GM12878 (cell line): ENCODE measurements at regions not wholly inside any gene's neighbourhood (a gene's known extent, or its start where the extent isn't known, plus 50 kb on each side); places are given as distances from the start of the nearest gene placed in this dataset.

Source experiments
- ATAC-seq: fragments of 200-7000 bp; cut with Tn5 transposase; 3 replicates; pipeline ENCODE4 v1.9.1; 2020; ENCODE audit warnings: mild to moderate bottlenecking, moderate library complexity
- BruUV-seq: library from RNA; stranded (reverse); fragments of 400-500 nt; replicated peaks from 2 replicates; lab custom pipeline; 2021; lab: Mats Ljungman, UMichigan
- CTCF ChIA-PET: fragments of 300-600 bp; sonication (Branson Sonifier 250); formaldehyde crosslinking; extraction: SDS; loops from one replicate; lab custom pipeline; 2021; ENCODE audit warnings: inconsistent platforms; lab: Yijun Ruan, JAX
- POLR2A ChIA-PET: fragments of 350-600 bp; formaldehyde crosslinking; extraction: SDS; loops from one replicate; lab custom pipeline; 2021; ENCODE audit warnings: inconsistent platforms; lab: Charles Lee
- RAD21 ChIA-PET: fragments of 300-600 bp; sonication (Branson Sonifier 250); formaldehyde crosslinking; loops from one replicate; lab custom pipeline; 2023; ENCODE audit warnings: antibody characterized with exemption; ENCODE audit not compliant: unreplicated experiment; lab: Charles Lee
- SMC1A ChIA-PET: fragments of 300-600 bp; sonication (Branson Sonifier 250); formaldehyde crosslinking; loops from one replicate; lab custom pipeline; 2023; ENCODE audit not compliant: unreplicated experiment, uncharacterized antibody; lab: Charles Lee
- DNase-seq: peaks from one replicate; pipeline ENCODE4 v3.0.0-alpha.2; 2011; ENCODE audit warnings: low read depth, low spot score
- FAIRE-seq: peaks from 3 replicates; lab custom pipeline; 2011; peaks lifted over from hg19 to GRCh38; lab: Jason Lieb, UNC
- H2AFZ ChIP-seq: 2 replicates; pipeline ENCODE4 v1.6.0; 2011; ENCODE audit warnings: low read depth, low read length, control low read depth; ENCODE audit not compliant: control insufficient read depth
- H3K27ac ChIP-seq: 2 replicates; pipeline ENCODE4 v1.5.1; 2011; ENCODE audit warnings: control low read depth; ENCODE audit not compliant: control insufficient read depth, insufficient read depth
- H3K27me3 ChIP-seq, 2 experiments: replicated peaks in 1 of 2; 2 replicates each; pipeline versions ENCODE4 v1.6.0 to v1.6.1; 2011; ENCODE audit warnings: low read length in 1 of 2; ENCODE audit not compliant: control insufficient read depth in 2 of 2, insufficient read depth in 2 of 2
- H3K36me3 ChIP-seq, 2 experiments: 2 replicates each; pipeline ENCODE4 v1.5.1; 2011; ENCODE audit warnings: low read length in 1 of 2; ENCODE audit not compliant: control insufficient read depth in 2 of 2, insufficient read depth in 2 of 2
- H3K4me1 ChIP-seq: 2 replicates; pipeline ENCODE4 v1.6.1; 2011; ENCODE audit warnings: mild to moderate bottlenecking, low read length, moderate library complexity, mixed read lengths; ENCODE audit not compliant: control insufficient read depth, insufficient read depth
- H3K4me2 ChIP-seq: 2 replicates; pipeline ENCODE4 v1.6.0; 2011; ENCODE audit warnings: control low read depth; ENCODE audit not compliant: control insufficient read depth, insufficient read depth
- H3K4me3 ChIP-seq: fragments of 200-600 bp; sonication (generic); 2 replicates; pipeline ENCODE4 v1.5.1; 2016
- H3K79me2 ChIP-seq: 2 replicates; pipeline ENCODE4 v1.6.0; 2011; ENCODE audit warnings: low read length; ENCODE audit not compliant: control insufficient read depth, insufficient read depth
- H3K9ac ChIP-seq: 2 replicates; pipeline ENCODE4 v1.8.0; 2011; ENCODE audit warnings: low read length, control low read depth, mixed read lengths; ENCODE audit not compliant: control insufficient read depth, insufficient read depth
- H3K9me3 ChIP-seq: replicated peaks from 3 replicates; pipeline ENCODE4 v1.5.1; 2011; ENCODE audit warnings: mild to moderate bottlenecking, low read length; ENCODE audit not compliant: control insufficient read depth, insufficient read depth
- H4K20me1 ChIP-seq: 2 replicates; pipeline ENCODE4 v1.6.0; 2011; ENCODE audit not compliant: control insufficient read depth, insufficient read depth
- ATF7 ChIP-seq: fragments of 450-650 bp; IDR thresholded peaks from 2 replicates; pipeline ENCODE4 v1.6.1; 2016; ENCODE audit warnings: low read depth, mild to moderate bottlenecking
- BHLHE40 ChIP-seq, 2 experiments: fragments of 450-650 bp in 1 of 2; IDR thresholded peaks; 2 replicates each; pipeline ENCODE4 v1.6.1; 2011 to 2017; ENCODE audit warnings: low read depth in 2 of 2, borderline replicate concordance in 1 of 2, improper control_type of control experiment in 1 of 2, low read length in 1 of 2, mild to moderate bottlenecking in 1 of 2
- CHD4 ChIP-seq: fragments of 200-600 bp; sonication (generic); IDR thresholded peaks from 2 replicates; pipeline ENCODE4 v1.6.1; 2016; ENCODE audit warnings: mild to moderate bottlenecking
- CREM ChIP-seq: IDR thresholded peaks from 2 replicates; pipeline ENCODE4 v1.6.1; 2014; ENCODE audit warnings: antibody characterized with exemption, low read depth
- EGR1 ChIP-seq, 2 experiments: IDR thresholded peaks; 1 replicate in 1 of 2; 2 replicates in 1 of 2; pipeline ENCODE4 v1.6.1; 2011 to 2012; ENCODE audit warnings: low read depth in 2 of 2, low read length in 2 of 2, borderline replicate concordance in 1 of 2, mild to moderate bottlenecking in 1 of 2, moderate library complexity in 1 of 2
- EZH2 ChIP-seq: IDR thresholded peaks from 2 replicates; pipeline ENCODE4 v1.6.1; 2012; ENCODE audit warnings: low read depth, mild to moderate bottlenecking, control low read depth, inconsistent platforms, low read length, borderline replicate concordance; ENCODE audit not compliant: control insufficient read depth
- HDAC6 ChIP-seq: fragments of 200-600 bp; sonication (generic); IDR thresholded peaks from one replicate; pipeline ENCODE4 v1.8.0; 2017; ENCODE audit warnings: antibody characterized with exemption; ENCODE audit not compliant: unreplicated experiment
- KAT2A ChIP-seq: conservative IDR thresholded peaks from 2 replicates; pipeline ENCODE4 v1.6.1; 2011; ENCODE audit warnings: low read depth, low read length; ENCODE audit not compliant: control insufficient read depth
- MTA2 ChIP-seq: fragments of 450-650 bp; IDR thresholded peaks from 2 replicates; pipeline ENCODE4 v1.6.1; 2016; ENCODE audit warnings: low read depth, mild to moderate bottlenecking, moderate library complexity
- MXI1 ChIP-seq: fragments of 150-350 bp; IDR thresholded peaks from 2 replicates; pipeline ENCODE4 v1.6.1; 2011; ENCODE audit warnings: low read depth, mild to moderate bottlenecking, inconsistent platforms, low read length, improper control_type of control experiment
- NFXL1 ChIP-seq: fragments of 450-650 bp; IDR thresholded peaks from 2 replicates; pipeline ENCODE4 v1.6.1; 2017; ENCODE audit warnings: antibody characterized with exemption, mild to moderate bottlenecking, borderline replicate concordance
- NR2C1 ChIP-seq: fragments of 450-650 bp; IDR thresholded peaks from 2 replicates; pipeline ENCODE4 v1.6.1; 2017; ENCODE audit warnings: antibody characterized with exemption, mild to moderate bottlenecking, moderate library complexity
- PML ChIP-seq: IDR thresholded peaks from 2 replicates; pipeline ENCODE4 v1.6.1; 2012; ENCODE audit warnings: low read length, inconsistent platforms
- POLR2AphosphoS5 ChIP-seq: IDR thresholded peaks from 2 replicates; pipeline ENCODE4 v1.6.1; 2011; ENCODE audit warnings: mild to moderate bottlenecking, low read length, inconsistent platforms
- RUNX3 ChIP-seq: IDR thresholded peaks from 2 replicates; pipeline ENCODE4 v1.6.1; 2012; ENCODE audit warnings: low read length, inconsistent platforms
- SREBF1 ChIP-seq: IDR thresholded peaks from 2 replicates; pipeline ENCODE4 v1.6.1; 2012; ENCODE audit warnings: mild to moderate bottlenecking, low read length
- WRNIP1 ChIP-seq: IDR thresholded peaks from 2 replicates; pipeline ENCODE4 v1.6.1; 2011; ENCODE audit warnings: low read depth, low read length, improper control_type of control experiment, borderline replicate concordance
- ZNF622 ChIP-seq: fragments of 450-650 bp; IDR thresholded peaks from 2 replicates; pipeline ENCODE4 v1.6.1; 2017; ENCODE audit warnings: mild to moderate bottlenecking, inconsistent platforms
- WGBS: methylation state at CpG from one replicate; pipeline ENCODE4 v1.1.6; 2016; ENCODE audit warnings: low lambda C conversion rate; ENCODE audit not compliant: insufficient replicate concordance, insufficient coverage; ENCODE audit errors: missing lambda C conversion rate; 5-methylcytosine and 5-hydroxymethylcytosine counted together
- in situ Hi-C: fragments of 300-500 bp; cut with MboI; formaldehyde crosslinking; loops from 9 replicates; pipeline ENCODE4 v1.14.3; 2018; ENCODE audit warnings: mixed read lengths
- intact Hi-C: fragments of 100-400 bp; cut with micrococcal nuclease; formaldehyde crosslinking; loops from one replicate; pipeline ENCODE4 v1.14.2; 2022; ENCODE audit not compliant: unreplicated experiment
- TF ChIP-seq, protein P1 (sequence below), 3 experiments: IDR thresholded peaks in 2 of 3; conservative IDR thresholded peaks in 1 of 3; 2 replicates each; pipeline ENCODE4 v1.5.1; 2011; ENCODE audit warnings: low read depth in 3 of 3, low read length in 3 of 3, mild to moderate bottlenecking in 3 of 3, control low read depth in 2 of 3, moderate library complexity in 2 of 3, inconsistent platforms in 1 of 3, mixed read lengths in 1 of 3; ENCODE audit not compliant: control insufficient read depth in 2 of 3, insufficient read depth in 1 of 3; ENCODE audit errors: extremely low read depth in 1 of 3

GRCh38 chr5:113703266-113703665, 189.8 kb downstream of the YTHDC2 start:
- Histone ChIP-seq H4K20me1 (no peaks in the 10 kb centered on the region), H3K79me2 (no peaks in the 10 kb centered on the region), H3K9ac (no peak overlapping the region), H3K27ac (no peak overlapping the region), H3K36me3 (no peaks in the 10 kb centered on the region), H3K4me2 (no peak overlapping the region), H3K4me3 (no peak overlapping the region), H2AFZ (no peak overlapping the region), H3K4me1 (no peaks in the 10 kb centered on the region), H3K27me3 (no peaks in the 10 kb centered on the region), H3K9me3 (peaks cover 2% of the 10 kb centered on the region; the same call in 1 of the 3 replicates)
- ChIA-PET SMC1A (no interaction called here), POLR2A (no interaction called here), RAD21 (no interaction called here), CTCF (no interaction called here)
- DNase-seq: no peak
- TF ChIP-seq SREBF1 (no peak), MTA2 (no peak), HDAC6 (no peak), RUNX3 (no peak), KAT2A (no peak), NR2C1 (no peak), ZNF622 (no peak)
- BruUV-seq: no TSS peak
- FAIRE-seq: no peak
- intact Hi-C loops: no loop called here
- ATAC-seq: no peak
- in situ Hi-C loops: no loop called here

DNA sequence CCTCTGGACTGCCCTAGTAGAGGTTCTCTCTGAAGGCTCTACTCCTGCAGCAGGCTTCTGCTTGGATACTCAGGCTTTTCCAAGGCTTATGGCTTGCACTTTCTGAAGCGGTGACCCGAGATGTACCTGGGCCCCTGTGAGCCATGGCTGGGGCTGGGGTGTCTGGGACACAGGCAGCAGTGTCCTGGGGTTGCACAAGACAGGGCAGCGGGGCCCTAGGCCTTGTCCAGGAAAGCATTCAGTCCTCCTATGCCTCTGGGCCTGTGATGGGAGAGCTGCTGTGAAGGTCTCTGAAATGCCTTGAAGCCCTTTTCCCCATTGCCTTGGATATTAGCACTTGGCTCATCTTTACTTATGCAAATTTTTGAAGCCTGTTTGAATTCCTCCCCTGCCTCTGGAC, 192.2 kb downstream of the YTHDC2 start:
- no peaks in the 10 kb centered on the region for H3K4me1 ChIP-seq
- FAIRE-seq (no peak), ATAC-seq (no peak), DNase-seq (no peak)
- H3K27ac ChIP-seq: no peak overlapping the region
- no peaks in the 10 kb centered on the region for H3K36me3 ChIP-seq
- H3K9me3 ChIP-seq: peaks cover 2% of the 10 kb centered on the region; the same call in 1 of the 3 replicates
- H3K4me2 ChIP-seq: no peak overlapping the region
- ChIA-PET RAD21 (no interaction called here), CTCF (no interaction called here), SMC1A (no interaction called here), POLR2A (no interaction called here)
- H4K20me1 ChIP-seq: no peaks in the 10 kb centered on the region
- no peak for TF ChIP-seq CHD4
- TF ChIP-seq POLR2AphosphoS5: no peak
- TF ChIP-seq RUNX3: no peak
- TF ChIP-seq SREBF1: no peak
- TF ChIP-seq MXI1: no peak
- no peak for TF ChIP-seq ATF7
- no peak for TF ChIP-seq WRNIP1
- TF ChIP-seq PML: no peak
- TF ChIP-seq, protein P1, sequence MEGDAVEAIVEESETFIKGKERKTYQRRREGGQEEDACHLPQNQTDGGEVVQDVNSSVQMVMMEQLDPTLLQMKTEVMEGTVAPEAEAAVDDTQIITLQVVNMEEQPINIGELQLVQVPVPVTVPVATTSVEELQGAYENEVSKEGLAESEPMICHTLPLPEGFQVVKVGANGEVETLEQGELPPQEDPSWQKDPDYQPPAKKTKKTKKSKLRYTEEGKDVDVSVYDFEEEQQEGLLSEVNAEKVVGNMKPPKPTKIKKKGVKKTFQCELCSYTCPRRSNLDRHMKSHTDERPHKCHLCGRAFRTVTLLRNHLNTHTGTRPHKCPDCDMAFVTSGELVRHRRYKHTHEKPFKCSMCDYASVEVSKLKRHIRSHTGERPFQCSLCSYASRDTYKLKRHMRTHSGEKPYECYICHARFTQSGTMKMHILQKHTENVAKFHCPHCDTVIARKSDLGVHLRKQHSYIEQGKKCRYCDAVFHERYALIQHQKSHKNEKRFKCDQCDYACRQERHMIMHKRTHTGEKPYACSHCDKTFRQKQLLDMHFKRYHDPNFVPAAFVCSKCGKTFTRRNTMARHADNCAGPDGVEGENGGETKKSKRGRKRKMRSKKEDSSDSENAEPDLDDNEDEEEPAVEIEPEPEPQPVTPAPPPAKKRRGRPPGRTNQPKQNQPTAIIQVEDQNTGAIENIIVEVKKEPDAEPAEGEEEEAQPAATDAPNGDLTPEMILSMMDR (IDR thresholded peaks at IDR 0.05 in 2 of 3, conservative IDR thresholded peaks at IDR 0.05 in 1 of 3; ENCODE audit: control insufficient read depth in 2 of 3, extremely low read depth in 1 of 3, insufficient read depth in 1 of 3, low read depth in 3 of 3, low read length in 3 of 3): no peak
- TF ChIP-seq NFXL1: no peak
- TF ChIP-seq EZH2: no peak
- no peak for TF ChIP-seq CREM
- TF ChIP-seq BHLHE40 (IDR thresholded peaks at IDR 0.05; ENCODE audit: borderline replicate concordance in 1 of 2, low read depth in 2 of 2, low read length in 1 of 2): no peak
- TF ChIP-seq EGR1 (IDR thresholded peaks at IDR 0.05; ENCODE audit: borderline replicate concordance in 1 of 2, low read depth in 2 of 2, low read length in 2 of 2): no peak
- no peak overlapping the region for H3K4me3 ChIP-seq
- H2AFZ ChIP-seq: no peak overlapping the region
- BruUV-seq: no TSS peak
- no peak overlapping the region for H3K9ac ChIP-seq
- intact Hi-C loops: no loop called here
- 12% methylated on average over 3 of the region's 3 CpGs for WGBS
- H3K79me2 ChIP-seq: no peaks in the 10 kb centered on the region
- no peaks in the 10 kb centered on the region for H3K27me3 ChIP-seq
- in situ Hi-C loops: no loop called here
